Colon (tissue), 2 donors: ENCODE measurements at regions not wholly inside any gene's neighbourhood (a gene's known extent, or its start where the extent isn't known, plus 50 kb on each side); places are given as distances from the start of the nearest gene placed in this dataset.

ENCODE experiments used
- FAIRE-seq: peaks from 2 replicates; lab custom pipeline; 2012; peaks lifted over from hg19 to GRCh38; lab: Jason Lieb, UNC
- donor health status: control.
- donor health status: control.

DNA sequence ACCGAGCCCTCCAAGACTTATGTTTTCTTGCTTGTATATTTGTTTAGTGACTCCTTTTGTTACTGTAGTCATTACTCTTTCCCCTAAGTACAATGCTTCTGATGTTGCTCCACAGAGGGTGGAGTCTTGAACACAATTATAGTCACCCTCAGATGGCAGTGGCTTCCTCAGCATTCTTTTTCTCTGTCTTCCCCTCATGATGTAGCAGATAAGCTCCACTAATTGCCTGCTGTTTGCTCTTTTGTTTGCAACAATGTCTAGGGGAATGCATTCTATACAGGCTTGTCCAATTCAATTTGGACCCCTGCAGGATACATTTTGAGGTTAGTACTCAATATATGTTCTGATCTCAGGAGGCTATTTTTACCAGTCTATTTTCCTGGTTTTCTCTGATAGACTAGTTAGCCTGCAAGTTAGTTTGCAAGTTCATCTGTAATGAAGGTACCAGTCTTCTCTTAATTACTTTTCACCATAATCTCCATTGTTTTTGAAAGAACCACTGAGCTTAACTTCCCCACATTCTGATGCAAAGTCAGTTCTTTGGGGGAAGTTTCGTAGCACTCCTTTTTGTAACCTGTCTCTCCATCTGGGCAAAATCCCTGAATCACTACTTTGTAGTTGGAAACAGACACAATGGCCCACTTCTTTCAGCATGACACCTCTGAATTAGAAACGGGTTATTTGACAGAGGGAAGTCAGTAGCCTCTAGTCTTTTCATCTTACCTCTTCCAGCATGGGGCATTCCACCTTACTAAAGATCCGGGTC lies 1509.2 kb downstream of the CDH11 start:
- FAIRE-seq, result no peak

GRCh38 chr16:63606778-63607177 lies 1515.1 kb downstream of the CDH11 start:
- no peak for FAIRE-seq

DNA sequence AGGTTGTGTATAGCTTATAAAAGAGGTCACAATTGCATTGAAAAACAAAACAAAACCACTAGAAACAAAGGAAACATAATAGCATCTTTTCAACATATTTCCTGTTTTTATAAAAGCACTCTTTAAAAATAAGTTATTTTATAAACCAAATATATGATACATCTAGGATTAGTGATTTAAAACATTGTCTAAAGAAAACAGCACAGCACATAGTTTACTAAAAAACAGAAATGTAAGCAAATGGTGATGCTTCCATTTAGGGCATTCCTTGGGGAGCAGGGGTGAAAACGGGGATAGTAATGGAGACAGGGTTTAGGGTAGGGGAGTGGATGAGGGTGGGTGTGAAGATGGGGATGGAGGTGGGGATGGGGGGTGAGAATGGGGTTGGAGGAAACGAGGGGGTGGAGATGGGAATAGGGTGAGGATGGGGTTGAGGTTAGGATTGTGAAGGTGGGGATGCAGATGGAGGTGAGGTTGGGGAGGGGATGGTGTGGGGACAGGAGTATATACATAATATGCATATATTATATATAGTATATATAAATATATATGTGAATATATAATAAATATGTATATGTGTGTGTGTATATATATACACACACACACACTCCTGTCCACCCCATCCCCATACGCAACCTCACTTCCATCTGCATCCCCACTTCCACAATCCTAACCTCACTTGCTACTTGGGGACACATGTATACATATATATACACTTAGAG lies 1519.5 kb downstream of the CDH11 start:
- no peak for FAIRE-seq

DNA sequence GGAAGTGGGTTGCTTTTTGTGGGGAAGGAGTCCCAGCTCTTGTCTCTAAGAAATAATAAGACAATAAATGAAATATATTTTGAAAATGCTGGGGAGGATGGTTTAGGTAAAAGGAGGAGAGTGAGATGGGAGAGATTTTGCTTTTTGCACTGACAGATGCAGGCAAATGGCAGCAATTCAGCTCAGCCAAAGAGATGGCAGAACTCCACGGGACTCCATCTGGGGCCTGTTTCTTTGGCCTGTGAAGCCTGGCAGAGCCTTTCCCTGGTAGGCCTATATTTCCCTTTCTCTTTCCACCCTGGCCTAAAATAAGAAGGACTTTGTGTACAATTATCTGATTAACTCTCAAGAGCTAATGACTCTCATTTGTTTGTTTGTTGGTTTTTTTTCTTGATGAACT lies 1525.1 kb downstream of the CDH11 start:
- FAIRE-seq, result no peak

GRCh38 chr16:63592852-63593251 lies 1529.0 kb downstream of the CDH11 start:
- FAIRE-seq, result no peak

DNA sequence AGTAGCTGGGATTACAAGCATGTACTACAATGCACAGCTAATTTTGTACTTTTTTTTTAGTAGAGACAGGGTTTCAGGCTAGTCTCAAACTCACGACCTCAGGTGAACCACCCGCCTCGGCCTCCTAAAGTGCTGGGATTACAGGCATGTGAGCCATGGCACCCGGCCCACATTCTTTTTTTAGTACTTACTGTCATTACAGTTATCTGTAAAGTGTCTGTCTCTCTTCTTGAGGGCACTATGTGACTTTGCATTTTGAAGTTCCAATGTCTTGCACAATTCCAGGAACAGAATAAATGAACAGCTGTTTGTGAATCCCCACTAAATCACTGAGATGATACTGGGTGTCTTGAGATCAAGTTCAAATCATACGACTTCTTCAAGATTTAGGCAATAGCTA lies 1540.3 kb downstream of the CDH11 start:
- no peak for FAIRE-seq

- FAIRE-seq, result no peak
These were observed 1542.6 kb upstream of the CDH8 start for GRCh38 chr16:63578791-63579190.

GRCh38 chr16:63577891-63578290 lies 1541.7 kb upstream of the CDH8 start:
- FAIRE-seq, result no peak

DNA sequence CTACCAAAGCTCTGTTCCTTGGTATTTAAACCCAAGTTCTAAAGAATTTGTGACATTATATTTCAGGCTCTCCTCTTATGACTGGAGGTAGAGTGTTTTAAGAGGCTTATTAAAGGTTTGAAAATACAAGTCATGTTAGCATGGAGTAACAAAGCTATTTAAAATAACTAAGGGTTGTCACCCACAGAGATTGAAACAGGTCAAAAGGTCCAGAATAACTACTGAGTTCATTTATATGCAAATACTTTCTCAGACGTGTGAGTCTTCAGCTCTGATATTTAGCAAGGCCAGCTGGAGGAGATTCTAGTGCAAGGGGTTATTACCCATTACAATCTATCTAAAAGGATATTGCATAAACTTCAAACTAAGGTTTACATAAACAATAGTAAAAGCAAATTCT lies 1538.8 kb upstream of the CDH8 start:
- no peak for FAIRE-seq

- no peak for FAIRE-seq
These were observed 1531.9 kb upstream of the CDH8 start for GRCh38 chr16:63568164-63568563.

DNA sequence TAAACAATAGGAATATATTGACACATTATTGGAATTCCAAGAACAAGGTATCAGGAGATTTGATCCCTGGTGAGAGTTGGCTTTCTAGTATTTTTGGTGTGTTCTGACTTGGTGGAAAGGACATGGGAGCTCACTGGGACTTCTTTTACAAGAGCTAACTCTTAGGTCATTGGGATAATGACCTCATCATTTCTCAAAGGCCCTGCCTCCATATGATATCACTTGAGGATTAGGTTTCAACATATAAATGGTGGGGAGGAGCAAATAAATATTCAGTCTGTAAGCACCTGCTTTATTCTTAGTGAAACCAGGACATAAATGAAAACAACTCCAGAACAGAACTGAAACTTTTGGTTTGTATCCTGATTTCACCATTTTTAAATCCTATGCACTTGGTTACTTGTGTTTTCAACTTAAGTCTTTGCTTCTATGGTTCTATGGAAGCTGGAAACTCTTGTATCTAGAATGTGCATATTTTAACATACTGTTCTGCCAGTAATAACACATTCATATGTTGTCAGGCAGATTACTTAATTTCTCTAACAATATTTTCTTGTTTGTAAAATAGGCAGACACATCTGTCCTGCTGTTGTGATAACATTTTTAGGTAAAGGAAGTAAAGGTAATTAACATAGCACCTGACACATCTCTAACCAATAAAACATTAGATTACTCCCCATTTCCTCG lies 1527.7 kb upstream of the CDH8 start:
- FAIRE-seq, result no peak

DNA sequence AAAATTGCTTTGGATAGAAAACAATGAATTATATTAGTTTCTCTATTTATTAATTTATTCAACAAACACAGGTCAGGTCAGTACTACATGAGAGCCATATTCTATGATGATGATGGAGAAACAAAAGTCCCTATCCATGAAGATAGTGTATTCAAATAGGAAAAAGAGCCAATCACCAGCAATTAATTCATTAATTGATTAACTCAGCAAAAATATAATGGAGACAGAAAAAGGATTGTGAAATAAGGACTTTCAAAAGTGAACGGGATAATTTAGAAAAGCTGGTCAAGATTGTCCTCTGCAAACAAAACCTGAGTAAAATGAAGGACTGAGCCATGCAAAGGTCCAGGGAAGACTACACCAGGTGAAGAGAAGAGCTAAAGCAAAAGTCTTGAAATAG lies 1517.7 kb upstream of the CDH8 start:
- FAIRE-seq, result no peak

DNA sequence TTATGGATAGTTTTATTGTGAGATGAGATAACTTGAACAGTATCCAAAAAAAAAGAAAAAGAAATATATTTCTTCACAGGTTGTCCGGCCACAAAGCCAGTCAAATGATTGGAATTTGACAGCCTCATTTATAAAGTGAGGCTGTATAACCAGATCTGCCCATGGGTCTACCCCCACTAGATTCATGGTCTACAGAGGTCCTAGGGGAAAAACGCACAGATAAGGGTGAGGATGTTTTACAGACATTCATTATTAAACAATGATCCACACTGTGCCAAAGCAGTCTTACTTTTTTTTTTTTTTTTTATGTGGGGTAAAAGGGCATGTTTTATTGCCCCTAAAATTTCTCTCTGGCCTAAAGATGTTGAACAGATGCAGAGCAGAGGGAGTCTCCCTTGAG lies 1503.0 kb upstream of the CDH8 start:
- no peak for FAIRE-seq

DNA sequence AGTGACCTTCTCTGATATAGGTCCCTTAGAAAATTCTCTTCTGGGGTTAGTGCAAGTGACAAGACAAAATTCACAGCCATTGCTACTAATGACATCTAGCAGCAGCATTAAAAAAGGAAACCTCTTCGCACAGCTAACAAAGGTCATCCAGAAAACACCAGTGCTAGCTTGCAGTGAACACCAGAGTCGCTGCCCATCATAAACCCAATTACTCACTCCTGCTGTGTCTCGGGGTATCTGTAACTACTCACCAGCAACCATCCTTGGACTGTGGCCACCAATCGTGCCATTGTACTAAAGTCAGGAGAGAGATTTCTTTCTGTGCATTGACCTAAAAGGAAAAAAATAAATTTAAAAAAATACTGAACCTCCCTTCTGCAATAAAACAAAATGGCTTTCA lies 1494.7 kb upstream of the CDH8 start:
- no peak for FAIRE-seq

- FAIRE-seq, result no peak
These were observed 1494.0 kb upstream of the CDH8 start for GRCh38 chr16:63530208-63530607.

DNA sequence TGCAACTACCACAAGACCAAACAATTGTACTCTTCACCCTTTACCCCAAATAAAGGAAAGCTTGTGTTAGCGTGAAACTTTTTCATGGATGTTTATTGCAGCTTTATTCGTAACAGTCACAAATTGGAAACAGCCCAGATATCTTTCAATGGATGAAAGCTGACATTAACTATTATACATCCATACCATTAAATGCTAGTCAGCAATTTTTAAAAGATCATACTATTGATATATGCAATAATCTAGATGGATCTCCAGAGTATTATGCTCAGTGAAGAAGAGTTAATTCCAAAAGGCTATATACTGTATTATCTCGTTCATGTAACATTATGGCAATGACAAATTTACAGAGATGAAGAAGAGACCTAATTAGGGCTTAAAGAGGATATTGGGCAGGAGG lies 1491.2 kb upstream of the CDH8 start:
- FAIRE-seq, result no peak

DNA sequence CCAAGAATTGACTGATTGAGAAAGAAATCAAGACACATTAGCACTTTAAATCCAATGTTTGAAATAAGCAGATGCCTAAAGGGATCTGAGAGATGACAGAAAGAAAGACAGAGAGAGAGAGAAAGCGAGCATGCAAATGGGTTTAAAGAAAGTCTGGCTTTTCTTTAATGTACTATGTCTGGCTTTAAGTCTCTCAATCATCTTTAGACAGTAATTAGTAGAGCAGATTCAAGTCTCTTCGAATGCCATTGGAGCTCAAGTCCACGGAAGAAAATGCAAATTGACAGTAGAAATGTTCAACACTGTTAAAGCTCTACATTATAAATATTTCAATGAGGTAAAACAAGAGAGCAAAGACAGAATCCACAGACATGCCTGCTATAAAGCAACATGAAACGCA lies 1480.2 kb upstream of the CDH8 start:
- FAIRE-seq, result no peak

DNA sequence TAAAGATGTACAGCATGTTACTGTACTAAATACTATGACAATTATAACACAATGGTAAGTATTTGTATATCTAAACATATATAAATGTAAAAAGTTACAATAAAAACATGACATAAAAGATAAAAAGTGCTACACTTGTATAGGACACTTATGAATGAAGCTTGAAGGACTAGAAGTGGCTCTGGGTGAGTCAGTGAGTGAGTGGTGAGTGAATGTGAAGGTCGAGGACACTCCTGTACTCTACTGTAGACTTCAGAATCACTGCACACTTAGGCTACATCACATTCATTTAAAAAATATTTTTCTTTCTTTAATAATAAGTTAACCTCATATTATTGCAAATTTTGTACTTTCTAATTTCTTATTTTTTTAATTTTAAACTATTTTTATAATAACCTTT lies 1476.7 kb upstream of the CDH8 start:
- FAIRE-seq, result peak; percentile 38

DNA sequence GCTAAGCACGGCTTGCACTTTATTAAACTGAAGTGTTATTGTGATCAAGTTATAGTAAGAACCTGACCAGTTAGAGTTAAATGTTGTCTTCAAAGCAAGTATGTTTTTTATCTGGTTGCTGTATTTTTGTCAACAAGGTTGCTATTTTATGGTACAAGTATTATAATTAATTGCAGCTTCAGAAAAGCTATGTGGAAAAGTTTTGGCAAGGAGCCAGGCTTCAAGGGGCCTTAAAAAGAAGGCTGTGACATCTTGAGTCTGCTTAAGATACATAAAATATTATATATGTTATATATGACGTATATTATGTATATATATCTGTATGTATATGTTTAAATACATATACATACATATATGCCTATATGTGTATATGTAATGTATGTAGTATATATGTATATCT lies 1461.2 kb upstream of the CDH8 start:
- FAIRE-seq, result no peak

- FAIRE-seq, result no peak
These were observed 1460.0 kb upstream of the CDH8 start for GRCh38 chr16:63496282-63496681.

DNA sequence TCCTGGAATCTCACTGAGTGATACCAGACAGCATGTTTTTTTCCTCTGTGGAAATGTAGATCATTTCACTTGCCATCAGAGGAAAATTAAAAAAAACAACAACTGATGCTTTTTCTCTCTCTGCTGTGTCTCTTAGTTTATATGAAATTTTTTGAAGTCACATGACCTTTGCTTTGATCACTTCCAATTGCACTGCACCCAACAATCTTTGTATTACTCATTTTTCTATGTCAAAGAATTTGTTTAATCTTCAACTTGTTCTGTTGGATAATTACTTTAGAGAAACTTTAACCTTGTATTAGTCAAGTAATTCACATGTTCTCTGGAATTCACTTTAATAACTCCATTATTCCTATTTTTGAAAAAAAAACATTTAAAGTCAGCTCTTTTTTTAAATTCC lies 1452.7 kb upstream of the CDH8 start:
- FAIRE-seq, result no peak

DNA sequence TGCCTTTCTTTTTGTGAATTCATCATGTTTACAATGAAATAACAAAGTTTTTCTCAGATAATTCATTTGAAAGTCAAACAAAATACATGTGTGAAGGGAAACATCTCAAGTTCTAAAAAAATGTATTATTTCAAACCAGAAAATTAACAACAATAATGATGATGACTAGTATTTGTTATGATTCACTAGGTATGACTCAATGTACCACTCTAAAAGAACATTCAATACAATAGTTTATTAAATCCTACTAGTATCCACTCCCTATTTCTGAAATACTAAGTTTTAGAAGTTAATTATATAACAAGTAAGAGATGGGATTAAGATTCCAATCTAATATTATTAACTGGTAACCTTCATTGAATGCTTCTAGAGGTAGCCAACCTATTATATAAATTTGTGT lies 1444.8 kb upstream of the CDH8 start:
- no peak for FAIRE-seq

GRCh38 chr16:63473725-63474124 lies 1437.5 kb upstream of the CDH8 start:
- no peak for FAIRE-seq
